ENCODE measurements at regions not wholly inside any gene's neighbourhood (a gene's known extent, or its start where the extent isn't known, plus 50 kb on each side); places are given as distances from the start of the nearest gene placed in this dataset.

DNA sequence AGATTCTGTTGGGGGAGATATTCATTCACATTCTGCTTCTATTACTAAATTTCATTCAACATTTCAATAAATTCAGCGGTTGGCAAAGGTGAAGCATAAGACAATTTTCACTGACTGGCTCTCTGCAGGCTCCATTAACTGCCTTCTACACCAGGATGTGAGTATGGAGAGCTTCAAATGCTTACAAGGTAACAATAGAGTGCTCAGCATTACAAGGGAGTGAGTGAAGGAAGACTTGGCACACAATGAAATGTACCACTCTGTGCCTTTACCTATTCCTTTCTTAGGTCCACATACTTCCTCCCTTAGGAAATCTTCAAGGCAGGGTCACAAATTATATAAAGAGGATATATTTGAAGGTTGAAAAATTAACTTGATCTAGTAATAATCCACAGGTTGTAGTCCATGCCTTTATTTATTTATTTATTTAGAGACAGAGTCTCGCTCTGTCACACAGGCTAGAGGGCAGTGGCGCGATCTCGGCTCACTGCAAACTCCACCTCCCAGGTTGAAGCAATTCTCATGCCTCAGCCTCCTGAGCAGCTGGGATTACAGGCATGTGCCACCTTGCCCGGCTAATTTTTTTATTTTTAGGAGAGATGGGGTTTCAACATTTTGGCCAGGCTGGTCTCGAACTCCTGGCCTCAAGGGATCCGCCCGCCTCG, 76.6 kb upstream of the FAM169A start:
- CTCF ChIA-PET: interaction anchor here (0.5 kb wide), 1 partner anchor 131 kb away, joined by 3 read pairs; no protein-coding TSS in a partner anchor
- no TSS peak for BruUV-seq (replicated peaks)
- no peaks in the 10 kb centered on the region for H3K27me3 Mint-ChIP-seq (ENCODE audit: unreplicated experiment)
- peaks cover 47% of the 10 kb centered on the region for H3K4me1 Mint-ChIP-seq (ENCODE audit: low read depth, unreplicated experiment)
- no peak overlapping the region for H3K4me3 Mint-ChIP-seq (ENCODE audit: low read depth, unreplicated experiment)
- H3K9me3 Mint-ChIP-seq (ENCODE audit: low read depth, unreplicated experiment): peaks cover 3% of the 10 kb centered on the region
- intact Hi-C loops (cut with micrococcal nuclease; ENCODE audit: unreplicated experiment): no loop called here
- DNase-seq: no peak
- H3K36me3 Mint-ChIP-seq (ENCODE audit: insufficient read depth, unreplicated experiment): no peaks in the 10 kb centered on the region
- no peak overlapping the region for H3K27ac Mint-ChIP-seq (ENCODE audit: unreplicated experiment)
- TF ChIP-seq, protein P1, sequence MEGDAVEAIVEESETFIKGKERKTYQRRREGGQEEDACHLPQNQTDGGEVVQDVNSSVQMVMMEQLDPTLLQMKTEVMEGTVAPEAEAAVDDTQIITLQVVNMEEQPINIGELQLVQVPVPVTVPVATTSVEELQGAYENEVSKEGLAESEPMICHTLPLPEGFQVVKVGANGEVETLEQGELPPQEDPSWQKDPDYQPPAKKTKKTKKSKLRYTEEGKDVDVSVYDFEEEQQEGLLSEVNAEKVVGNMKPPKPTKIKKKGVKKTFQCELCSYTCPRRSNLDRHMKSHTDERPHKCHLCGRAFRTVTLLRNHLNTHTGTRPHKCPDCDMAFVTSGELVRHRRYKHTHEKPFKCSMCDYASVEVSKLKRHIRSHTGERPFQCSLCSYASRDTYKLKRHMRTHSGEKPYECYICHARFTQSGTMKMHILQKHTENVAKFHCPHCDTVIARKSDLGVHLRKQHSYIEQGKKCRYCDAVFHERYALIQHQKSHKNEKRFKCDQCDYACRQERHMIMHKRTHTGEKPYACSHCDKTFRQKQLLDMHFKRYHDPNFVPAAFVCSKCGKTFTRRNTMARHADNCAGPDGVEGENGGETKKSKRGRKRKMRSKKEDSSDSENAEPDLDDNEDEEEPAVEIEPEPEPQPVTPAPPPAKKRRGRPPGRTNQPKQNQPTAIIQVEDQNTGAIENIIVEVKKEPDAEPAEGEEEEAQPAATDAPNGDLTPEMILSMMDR (IDR thresholded peaks at IDR 0.05; ENCODE audit: unreplicated experiment): no peak

GRCh38 chr5:74940782-74941353, 74.7 kb upstream of the FAM169A start:
- H3K4me3 Mint-ChIP-seq (ENCODE audit: low read depth, unreplicated experiment): no peak overlapping the region
- no peak for DNase-seq
- CTCF ChIA-PET: no interaction called here
- H3K27me3 Mint-ChIP-seq (ENCODE audit: unreplicated experiment): no peaks in the 10 kb centered on the region
- peaks cover 3% of the 10 kb centered on the region for H3K9me3 Mint-ChIP-seq (ENCODE audit: low read depth, unreplicated experiment)
- TF ChIP-seq, protein P1 (IDR thresholded peaks at IDR 0.05; ENCODE audit: unreplicated experiment): no peak
- intact Hi-C loops (cut with micrococcal nuclease; ENCODE audit: unreplicated experiment): no loop called here
- no peaks in the 10 kb centered on the region for H3K36me3 Mint-ChIP-seq (ENCODE audit: insufficient read depth, unreplicated experiment)
- H3K27ac Mint-ChIP-seq (ENCODE audit: unreplicated experiment): no peak overlapping the region
- H3K4me1 Mint-ChIP-seq (ENCODE audit: low read depth, unreplicated experiment): peaks cover 39% of the 10 kb centered on the region
- no TSS peak for BruUV-seq (replicated peaks)

- DNase-seq: no peak
- H3K36me3 Mint-ChIP-seq (ENCODE audit: insufficient read depth, unreplicated experiment): no peaks in the 10 kb centered on the region
- H3K4me1 Mint-ChIP-seq (ENCODE audit: low read depth, unreplicated experiment): peaks cover 43% of the 10 kb centered on the region
- H3K4me3 Mint-ChIP-seq (ENCODE audit: low read depth, unreplicated experiment): no peak overlapping the region
- no TSS peak for BruUV-seq (replicated peaks)
- peak overlapping the region; percentile 13 for H3K27ac Mint-ChIP-seq (ENCODE audit: unreplicated experiment)
- no peaks in the 10 kb centered on the region for H3K27me3 Mint-ChIP-seq (ENCODE audit: unreplicated experiment)
- peaks cover 3% of the 10 kb centered on the region for H3K9me3 Mint-ChIP-seq (ENCODE audit: low read depth, unreplicated experiment)
- intact Hi-C loops (cut with micrococcal nuclease; ENCODE audit: unreplicated experiment): loop anchor here (10.0 kb wide), 2 partner anchors 296 to 396 kb away; partner anchors contain the start of genes ANKRD31 and HMGCR
- TF ChIP-seq, protein P1 (IDR thresholded peaks at IDR 0.05; ENCODE audit: unreplicated experiment): no peak
- CTCF ChIA-PET: interaction anchor here (2.0 kb wide), 1 partner anchor 11 kb away, joined by 7 read pairs; no protein-coding TSS in a partner anchor
Measured at GRCh38 chr5:74938250-74938933, 72.2 kb upstream of the FAM169A start.

DNA sequence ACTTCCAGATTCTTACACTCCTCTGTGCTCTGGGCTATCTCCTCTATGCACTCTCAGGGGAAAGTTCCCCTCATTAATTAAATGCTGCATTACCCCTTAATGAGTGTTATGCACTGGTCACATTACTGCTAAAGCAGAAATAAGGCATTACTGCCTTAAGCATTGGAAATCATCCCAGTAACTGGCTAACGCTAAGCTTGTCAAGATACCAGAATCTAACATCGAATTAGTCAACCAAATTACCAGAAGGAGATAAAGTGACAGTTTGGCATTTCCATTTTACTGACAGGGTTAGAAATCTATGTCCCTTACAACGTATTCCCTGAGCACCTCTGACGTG, 69.5 kb upstream of the FAM169A start:
- TF ChIP-seq, protein P1 (IDR thresholded peaks at IDR 0.05; ENCODE audit: unreplicated experiment): no peak
- peaks cover 43% of the 10 kb centered on the region for H3K4me1 Mint-ChIP-seq (ENCODE audit: low read depth, unreplicated experiment)
- no peaks in the 10 kb centered on the region for H3K9me3 Mint-ChIP-seq (ENCODE audit: low read depth, unreplicated experiment)
- no peaks in the 10 kb centered on the region for H3K27me3 Mint-ChIP-seq (ENCODE audit: unreplicated experiment)
- H3K27ac Mint-ChIP-seq (ENCODE audit: unreplicated experiment): peak overlapping the region; percentile 23
- intact Hi-C loops (cut with micrococcal nuclease; ENCODE audit: unreplicated experiment): loop anchor here (1.0 to 10.0 kb wide), 4 partner anchors 13 to 399 kb away; partner anchors contain the start of genes ANKRD31 and HMGCR
- DNase-seq: no peak
- no peaks in the 10 kb centered on the region for H3K36me3 Mint-ChIP-seq (ENCODE audit: insufficient read depth, unreplicated experiment)
- peak overlapping the region; percentile 41 for H3K4me3 Mint-ChIP-seq (ENCODE audit: low read depth, unreplicated experiment)
- no TSS peak for BruUV-seq (replicated peaks)
- CTCF ChIA-PET: interaction anchor here (0.5 to 2.2 kb wide), 13 partner anchors 11 to 301 kb away, joined by 3 to 14 read pairs (median 5); partner anchors contain the start of gene ANKRD31
